Stomach (tissue), 8 donors: ENCODE measurements at regions not wholly inside any gene's neighbourhood (a gene's known extent, or its start where the extent isn't known, plus 50 kb on each side); places are given as distances from the start of the nearest gene placed in this dataset.

Experiments
- DNase-seq, 2 donors: peaks; one replicate each; pipeline versions ENCODE4 v3.0.0 to v3.0.0-alpha.2; 2013 to 2019
- H3K27ac ChIP-seq, 5 donors: fragments of 200-600 bp in 4 of 5; sonication (generic) in 4 of 5; one replicate each; pipeline ENCODE4 v1.5.1; 2013 to 2019; ENCODE audit warnings: mild to moderate bottlenecking in 1 of 5, moderate library complexity in 1 of 5
- H3K27me3 ChIP-seq, 3 donors: fragments of 200-600 bp; sonication (generic); one replicate each; pipeline ENCODE4 v1.5.1; 2017 to 2019; ENCODE audit warnings: mixed run types in 1 of 3
- H3K36me3 ChIP-seq, 4 donors: fragments of 200-600 bp; sonication (generic); 1 replicate in 3 of 4; 2 replicates in 1 of 4; pipeline ENCODE4 v1.5.1; 2016 to 2019
- H3K4me1 ChIP-seq, 4 donors: fragments of 200-600 bp; sonication (generic); one replicate each; pipeline ENCODE4 v1.5.1; 2016 to 2019
- H3K4me3 ChIP-seq, 4 donors: fragments of 200-600 bp; sonication (generic) in 3 of 4; one replicate each; pipeline ENCODE4 v1.5.1; 2016 to 2019; ENCODE audit warnings: mild to moderate bottlenecking in 1 of 4
- H3K9me3 ChIP-seq, 4 donors: fragments of 200-600 bp; sonication (generic); one replicate each; pipeline ENCODE4 v1.5.1; 2016 to 2019
- CTCF ChIP-seq, 7 experiments: fragments of 450-650 bp in 4 of 7; fragments of 200-600 bp in 3 of 7; sonication (generic) in 3 of 7; IDR thresholded peaks; one replicate each; pipeline ENCODE4 v1.5.1; 2016 to 2019; ENCODE audit warnings: antibody characterized with exemption in 7 of 7, control low read depth in 2 of 7, mild to moderate bottlenecking in 1 of 7
- EP300 ChIP-seq: sonication (generic); formaldehyde crosslinking; IDR thresholded peaks from one replicate; pipeline ENCODE4 v1.6.1; 2017; ENCODE audit warnings: antibody characterized with exemption
- POLR2A ChIP-seq, 4 donors: fragments of 450-650 bp; IDR thresholded peaks; one replicate each; pipeline ENCODE4 v1.6.1; 2016; ENCODE audit warnings: antibody characterized with exemption in 4 of 4, control low read depth in 2 of 4, mild to moderate bottlenecking in 1 of 4, moderate library complexity in 1 of 4
- POLR2AphosphoS5 ChIP-seq, 3 donors: sonication (generic); formaldehyde crosslinking; IDR thresholded peaks; one replicate each; pipeline ENCODE4 v1.6.1; 2016; ENCODE audit warnings: antibody characterized with exemption in 3 of 3
- WGBS, 5 donors: extraction: QIAGEN DNeasy Blood & Tissue Kit in 3 of 5; methylation state at CpG; one replicate each; pipeline versions ENCODE4 v1.1.5 to v1.1.7; 2013 to 2018; 5-methylcytosine and 5-hydroxymethylcytosine counted together
- intact Hi-C: fragments of 100-400 bp; cut with DNase I; formaldehyde crosslinking; loops from one replicate; pipeline ENCODE4 v1.15.1; 2023; ENCODE audit warnings: low total_unique reads
- donor health status: healthy with polysubstance abuse.
- donor health status: Bipolar disorder and iron deficiency.
- donor health status: healthy.

- intact Hi-C loops, result no loop called here
- TF ChIP-seq EP300 (peak; percentile 78), POLR2AphosphoS5 (IDR thresholded peaks at IDR 0.05) (peak; percentile 66 to 95 (median 95)), CTCF (IDR thresholded peaks at IDR 0.05) (no peak), POLR2A (IDR thresholded peaks at IDR 0.05) (no peak)
- Histone ChIP-seq H3K27me3 (no peaks in the 10 kb centered on the region), H3K4me3 (no peak overlapping the region), H3K9me3 (no peaks in the 10 kb centered on the region), H3K4me1 (peaks cover 35 to 83% (median 65%) of the 10 kb centered on the region in 4 donors), H3K27ac (peak overlapping the region; percentile 23 to 88 (median 78)), H3K36me3 (no peaks in the 10 kb centered on the region)
- peak; percentile 25 to 89 for DNase-seq
- 64 to 85% (median 77%) methylated on average over 9 to 22 of the region's 22 CpGs for WGBS, 5 donors
Observed at GRCh38 chr5:135243556-135244285, 155.3 kb downstream of the MACROH2A1 start.

GRCh38 chr5:135242866-135243555 is 156.0 kb downstream of the MACROH2A1 start:
- peak overlapping the region in 4 of 5 donors; percentile 58 to 88 (median 82) for H3K27ac ChIP-seq

GRCh38 chr5:135242021-135242865 is 156.8 kb downstream of the MACROH2A1 start:
- Histone ChIP-seq H3K9me3 (no peaks in the 10 kb centered on the region), H3K4me1 (peaks cover 36 to 97% (median 72%) of the 10 kb centered on the region in 4 donors), H3K36me3 (no peaks in the 10 kb centered on the region), H3K27me3 (no peaks in the 10 kb centered on the region), H3K27ac (peak overlapping the region in 4 of 5 donors; percentile 58 to 88 (median 82)), H3K4me3 (no peak overlapping the region)
- intact Hi-C loops, result no loop called here
- no peak for TF ChIP-seq POLR2A (IDR thresholded peaks at IDR 0.05)
- DNase-seq, result peak in 1 of 2 donors; percentile 5
- WGBS, 5 donors, result 68 to 82% (median 77%) methylated on average over 11 of the region's 11 CpGs

More at GRCh38 chr5:135242866-135243555, 156.0 kb downstream of the MACROH2A1 start:
- no peak for TF ChIP-seq CTCF (IDR thresholded peaks at IDR 0.05)
- peak in 2 of 3 donors; percentile 50 to 67 for TF ChIP-seq POLR2AphosphoS5 (IDR thresholded peaks at IDR 0.05)
- no peak for TF ChIP-seq POLR2A (IDR thresholded peaks at IDR 0.05)
- Histone ChIP-seq H3K4me3 (no peak overlapping the region), H3K9me3 (no peaks in the 10 kb centered on the region), H3K36me3 (no peaks in the 10 kb centered on the region), H3K27me3 (no peaks in the 10 kb centered on the region), H3K4me1 (peaks cover 35 to 90% (median 68%) of the 10 kb centered on the region in 4 donors)
- WGBS, 5 donors, result 72 to 81% (median 79%) methylated on average over 8 of the region's 8 CpGs
- intact Hi-C loops, result no loop called here
- DNase-seq, result peak in 1 of 2 donors; percentile 25

GRCh38 chr5:135241536-135241935 is 157.5 kb downstream of the MACROH2A1 start:
- TF ChIP-seq EP300 (no peak), CTCF (IDR thresholded peaks at IDR 0.05) (no peak), POLR2A (IDR thresholded peaks at IDR 0.05) (no peak), POLR2AphosphoS5 (IDR thresholded peaks at IDR 0.05) (no peak)

More at GRCh38 chr5:135241536-135241935, 157.5 kb downstream of the MACROH2A1 start:
- Histone ChIP-seq H3K36me3 (no peaks in the 10 kb centered on the region), H3K4me3 (no peak overlapping the region), H3K27ac (peak overlapping the region in 2 of 5 donors; percentile 85 to 88), H3K27me3 (no peaks in the 10 kb centered on the region), H3K9me3 (no peaks in the 10 kb centered on the region), H3K4me1 (peaks cover 38 to 97% (median 72%) of the 10 kb centered on the region in 4 donors)
- DNase-seq, result no peak
- intact Hi-C loops, result no loop called here
